Naive thymus-derived CD4-positive, alpha-beta T cell (primary cell): ENCODE measurements at regions not wholly inside any gene's neighbourhood (a gene's known extent, or its start where the extent isn't known, plus 50 kb on each side); places are given as distances from the start of the nearest gene placed in this dataset.
"Not testable (repeated sequence)": the region's sequence is repeated elsewhere in the genome, so short reads cannot be mapped to it uniquely, and the experiment has no call there.

ENCODE experiments used
- ATAC-seq: fragments of 150-1000 bp; cut with Tn5 transposase; 2 replicates; pipeline ENCODE4 v1.10.0; 2021; ENCODE audit warnings: mild to moderate bottlenecking, moderate library complexity
- CTCF ChIA-PET: fragments of 350-600 bp; sonication (Branson Sonifier 250); formaldehyde crosslinking; loops from one replicate; lab custom pipeline; 2021; ENCODE audit warnings: antibody characterized with exemption; lab: Charles Lee
- POLR2A ChIA-PET: fragments of 350-600 bp; sonication (Branson Sonifier 250); formaldehyde crosslinking; loops from one replicate; lab custom pipeline; 2021; ENCODE audit warnings: antibody characterized with exemption, inconsistent platforms; lab: Charles Lee
- DNase-seq, 9 donors: peaks; one replicate each; pipeline versions ENCODE4 v3.0.0 to v3.0.0-alpha.2; 2020 to 2022; ENCODE audit warnings: mixed read lengths in 1 of 9
- H3K27ac ChIP-seq: one replicate; pipeline ENCODE4 v1.7.0; 2013; ENCODE audit warnings: mild to moderate bottlenecking, low read depth, low read length, moderate library complexity
- H3K27me3 ChIP-seq, 2 donors: one replicate each; pipeline ENCODE4 v1.7.0; 2013; ENCODE audit warnings: low read length in 2 of 2, mild to moderate bottlenecking in 2 of 2, moderate library complexity in 2 of 2; ENCODE audit not compliant: control insufficient read depth in 2 of 2, insufficient read depth in 2 of 2
- H3K36me3 ChIP-seq, 3 experiments: 1 replicate in 2 of 3; 2 replicates in 1 of 3; pipeline ENCODE4 v1.7.0; 2013; ENCODE audit warnings: low read length in 3 of 3, mild to moderate bottlenecking in 3 of 3, moderate library complexity in 1 of 3; ENCODE audit not compliant: insufficient read depth in 3 of 3, control insufficient read depth in 2 of 3
- H3K4me1 ChIP-seq, 2 donors: one replicate each; pipeline ENCODE4 v1.7.0; 2013; ENCODE audit warnings: low read length in 2 of 2, mild to moderate bottlenecking in 2 of 2, moderate library complexity in 1 of 2; ENCODE audit not compliant: control insufficient read depth in 2 of 2, insufficient read depth in 2 of 2
- H3K4me3 ChIP-seq: 2 replicates; pipeline ENCODE4 v1.7.0; 2013; ENCODE audit warnings: mild to moderate bottlenecking, low read length
- H3K9me3 ChIP-seq, 3 experiments: 1 replicate in 2 of 3; 2 replicates in 1 of 3; pipeline ENCODE4 v1.7.0; 2013; ENCODE audit warnings: low read length in 3 of 3; ENCODE audit not compliant: control insufficient read depth in 2 of 3
- H3K27ac Mint-ChIP-seq, 9 donors: one replicate each; pipeline ENCODE4 v1.8.0; 2020 to 2022; ENCODE audit warnings: mixed read lengths in 9 of 9, mild to moderate bottlenecking in 8 of 9, moderate library complexity in 5 of 9, inconsistent platforms in 2 of 9
- H3K27me3 Mint-ChIP-seq, 5 donors: one replicate each; pipeline ENCODE4 v1.8.0; 2021 to 2022; ENCODE audit warnings: mixed read lengths in 5 of 5, mild to moderate bottlenecking in 1 of 5
- H3K36me3 Mint-ChIP-seq, 5 donors: one replicate each; pipeline ENCODE4 v1.8.0; 2020 to 2022; ENCODE audit warnings: mixed read lengths in 5 of 5, mild to moderate bottlenecking in 3 of 5, inconsistent platforms in 1 of 5
- H3K4me1 Mint-ChIP-seq, 7 donors: one replicate each; pipeline ENCODE4 v1.8.0; 2020 to 2022; ENCODE audit warnings: mixed read lengths in 7 of 7, mild to moderate bottlenecking in 3 of 7, inconsistent platforms in 1 of 7
- H3K4me3 Mint-ChIP-seq, 10 donors: one replicate each; pipeline ENCODE4 v1.8.0; 2020 to 2022; ENCODE audit warnings: mild to moderate bottlenecking in 10 of 10, mixed read lengths in 10 of 10, moderate library complexity in 6 of 10, inconsistent platforms in 2 of 10
- H3K9me3 Mint-ChIP-seq, 11 donors: one replicate each; pipeline ENCODE4 v1.8.0; 2020 to 2022; ENCODE audit warnings: mixed read lengths in 11 of 11, mild to moderate bottlenecking in 4 of 11, inconsistent platforms in 1 of 11, moderate library complexity in 1 of 11
- intact Hi-C, 2 donors: fragments of 100-400 bp; cut with micrococcal nuclease; formaldehyde crosslinking; loops; one replicate each; pipeline ENCODE4 v1.15.1; 2023

- DNase-seq: no peak
- Mint-ChIP-seq H3K27me3 (peaks cover 19 to 59% (median 44%) of the 10 kb centered on the region in 5 donors), H3K36me3 (peaks cover 0 to 6% (median 0%) of the 10 kb centered on the region in 5 donors), H3K27ac (peak overlapping the region in 1 of 9 donors; percentile 72), H3K4me1 (peaks cover 0 to 15% (median 0%) of the 10 kb centered on the region in 7 donors), H3K9me3 (peaks cover 8 to 36% (median 24%) of the 10 kb centered on the region in 11 donors), H3K4me3 (peak overlapping the region in 1 of 10 donors; percentile 62)
- no peaks in the 10 kb centered on the region for H3K4me1 ChIP-seq
- no peak overlapping the region for H3K27ac ChIP-seq
- H3K27me3 ChIP-seq: no peaks in the 10 kb centered on the region
- no peaks in the 10 kb centered on the region for H3K36me3 ChIP-seq
- ChIA-PET POLR2A (no interaction called here), CTCF (no interaction called here)
- peak; percentile 48 for ATAC-seq
- intact Hi-C loops: no loop called here
- H3K9me3 ChIP-seq: peaks cover 0 to 21% (median 0%) of the 10 kb centered on the region in 3 experiments
- H3K4me3 ChIP-seq: no peak overlapping the region
Measured at GRCh38 chr18:8526332-8526731, 82.9 kb upstream of the RAB12 start.

DNA sequence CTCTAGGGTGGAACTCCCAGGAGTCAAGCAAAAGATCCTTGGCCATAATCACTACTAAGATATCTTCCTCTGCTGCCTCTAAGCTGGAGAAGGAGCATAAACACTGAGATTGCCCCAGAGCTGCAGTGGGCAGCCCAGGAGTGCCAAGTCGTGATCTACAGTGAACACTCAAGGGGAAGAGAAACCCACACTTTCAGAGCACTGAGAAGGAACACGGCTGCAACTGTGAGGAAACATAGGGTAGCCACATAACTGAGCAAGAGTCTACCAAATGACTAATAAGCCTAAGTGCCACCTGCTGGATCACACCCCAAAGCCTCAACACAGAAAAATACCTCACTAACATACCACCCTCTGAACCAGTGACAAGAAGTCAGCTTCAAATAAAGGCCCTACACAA, 79.6 kb upstream of the RAB12 start:
- H3K27ac ChIP-seq: no peak overlapping the region
- H3K36me3 Mint-ChIP-seq: peaks cover 0 to 16% (median 3%) of the 10 kb centered on the region in 5 donors
- no peak overlapping the region for H3K4me3 ChIP-seq
- no peaks in the 10 kb centered on the region for H3K4me1 ChIP-seq
- no peak overlapping the region for H3K27ac Mint-ChIP-seq
- CTCF ChIA-PET: no interaction called here
- ATAC-seq (no peak), DNase-seq (no peak)
- peaks cover 19 to 63% (median 29%) of the 10 kb centered on the region in 11 donors for H3K9me3 Mint-ChIP-seq
- H3K36me3 ChIP-seq: no peaks in the 10 kb centered on the region
- peaks cover 0 to 15% (median 0%) of the 10 kb centered on the region in 7 donors for H3K4me1 Mint-ChIP-seq
- POLR2A ChIA-PET: no interaction called here
- intact Hi-C loops: no loop called here
- no peaks in the 10 kb centered on the region for H3K27me3 ChIP-seq
- peak overlapping the region in 1 of 10 donors; percentile 32 for H3K4me3 Mint-ChIP-seq
- H3K9me3 ChIP-seq: peaks cover 0 to 23% (median 0%) of the 10 kb centered on the region in 3 experiments
- H3K27me3 Mint-ChIP-seq: peaks cover 11 to 38% (median 30%) of the 10 kb centered on the region in 5 donors

DNA sequence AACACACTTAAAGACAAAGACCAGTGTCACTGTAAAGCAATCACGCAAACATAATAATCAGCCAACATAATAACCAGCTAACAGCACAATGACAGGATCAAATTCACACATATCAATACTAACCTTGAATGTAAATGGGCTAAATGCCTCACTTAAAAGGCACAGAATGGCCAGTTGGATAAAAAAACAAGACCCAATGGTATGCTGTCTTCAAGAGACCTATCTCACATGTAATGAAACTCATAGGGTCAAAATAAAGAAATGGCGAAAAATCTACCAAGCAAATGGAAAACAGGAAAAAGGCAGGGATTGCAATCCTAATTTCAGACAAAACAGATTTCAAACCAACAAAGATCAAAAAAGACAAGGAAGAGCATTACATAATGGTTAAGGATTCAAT, 78.2 kb upstream of the RAB12 start:
- peaks cover 7 to 24% (median 18%) of the 10 kb centered on the region in 5 donors for H3K27me3 Mint-ChIP-seq
- DNase-seq, H3K4me3 Mint-ChIP-seq, H3K27me3 ChIP-seq, CTCF ChIA-PET, H3K36me3 ChIP-seq, H3K4me3 ChIP-seq, intact Hi-C loops, ATAC-seq, POLR2A ChIA-PET, H3K27ac ChIP-seq, H3K27ac Mint-ChIP-seq, H3K4me1 Mint-ChIP-seq, H3K4me1 ChIP-seq: not testable (repeated sequence)
- peaks cover 0 to 23% (median 0%) of the 10 kb centered on the region in 3 experiments for H3K9me3 ChIP-seq
- H3K36me3 Mint-ChIP-seq: peaks cover 0 to 16% (median 3%) of the 10 kb centered on the region in 5 donors
- H3K9me3 Mint-ChIP-seq: peaks cover 20 to 64% (median 29%) of the 10 kb centered on the region in 11 donors

DNA sequence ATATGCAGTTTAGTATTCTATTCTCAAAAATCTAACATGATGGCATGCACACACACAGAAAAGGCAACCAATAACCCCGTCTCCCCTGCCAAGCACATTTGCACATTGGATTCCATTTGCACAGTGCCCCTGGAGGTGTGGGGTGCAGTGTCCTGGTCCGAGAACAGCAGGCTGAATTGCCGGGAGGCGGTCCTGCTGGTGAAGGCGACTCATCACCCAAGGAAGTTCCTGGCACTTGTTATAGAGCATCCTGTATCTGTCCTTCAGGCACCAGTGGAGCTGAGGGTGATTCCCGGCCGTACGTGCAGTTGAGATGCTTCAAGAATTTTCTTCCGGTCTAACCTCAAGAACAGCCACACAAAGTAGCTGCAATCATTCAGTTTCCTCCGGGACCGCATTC, 73.0 kb upstream of the RAB12 start:
- Histone ChIP-seq H3K27ac (no peak overlapping the region), H3K4me1 (no peaks in the 10 kb centered on the region), H3K36me3 (no peaks in the 10 kb centered on the region), H3K9me3 (peaks cover 0 to 2% (median 0%) of the 10 kb centered on the region in 3 experiments), H3K4me3 (no peak overlapping the region), H3K27me3 (no peaks in the 10 kb centered on the region)
- ChIA-PET POLR2A (no interaction called here), CTCF (no interaction called here)
- ATAC-seq: no peak
- Mint-ChIP-seq H3K27ac (no peak overlapping the region), H3K27me3 (peaks cover 0 to 5% (median 4%) of the 10 kb centered on the region in 5 donors), H3K9me3 (peaks cover 6 to 35% (median 13%) of the 10 kb centered on the region in 11 donors), H3K36me3 (peaks cover 0 to 10% (median 0%) of the 10 kb centered on the region in 5 donors), H3K4me3 (no peak overlapping the region), H3K4me1 (no peaks in the 10 kb centered on the region)
- intact Hi-C loops: no loop called here
- no peak for DNase-seq

GRCh38 chr18:8536922-8537321, 72.3 kb upstream of the RAB12 start:
- Mint-ChIP-seq H3K27me3 (peaks cover 0 to 5% (median 4%) of the 10 kb centered on the region in 5 donors), H3K9me3 (peaks cover 0 to 28% (median 9%) of the 10 kb centered on the region in 11 donors), H3K36me3 (peaks cover 0 to 5% (median 0%) of the 10 kb centered on the region in 5 donors), H3K4me1 (no peaks in the 10 kb centered on the region), H3K27ac (no peak overlapping the region), H3K4me3 (no peak overlapping the region)
- no peak for ATAC-seq
- Histone ChIP-seq H3K4me1 (no peaks in the 10 kb centered on the region), H3K27me3 (no peaks in the 10 kb centered on the region), H3K27ac (no peak overlapping the region), H3K4me3 (no peak overlapping the region), H3K9me3 (no peaks in the 10 kb centered on the region), H3K36me3 (no peaks in the 10 kb centered on the region)
- intact Hi-C loops: no loop called here
- no peak for DNase-seq
- CTCF ChIA-PET: no interaction called here
- POLR2A ChIA-PET: no interaction called here

DNA sequence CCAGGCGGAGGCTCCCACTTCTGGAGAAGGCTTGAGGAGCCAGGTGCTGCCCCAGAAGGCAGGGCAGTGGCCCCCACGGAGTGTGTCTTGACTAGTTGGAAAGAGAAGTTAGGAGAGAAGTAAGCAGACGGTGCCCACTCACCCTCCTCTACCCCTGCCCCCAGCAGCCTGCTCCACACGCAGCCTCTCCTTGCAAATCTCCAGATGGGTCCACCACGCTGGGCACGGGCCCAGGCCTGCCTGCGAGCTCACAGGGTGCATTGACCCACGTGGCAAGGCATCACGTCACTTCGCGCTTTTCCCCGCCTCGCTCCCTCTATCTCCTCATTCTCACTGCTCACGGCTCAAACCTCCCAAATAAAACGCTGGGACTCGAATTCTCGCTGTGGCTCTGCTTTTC, 71.8 kb upstream of the RAB12 start:
- DNase-seq: no peak
- POLR2A ChIA-PET: no interaction called here
- no peaks in the 10 kb centered on the region for H3K9me3 ChIP-seq
- no peaks in the 10 kb centered on the region for H3K36me3 ChIP-seq
- Mint-ChIP-seq H3K4me3 (no peak overlapping the region), H3K27me3 (peaks cover 0 to 5% (median 4%) of the 10 kb centered on the region in 5 donors), H3K9me3 (peaks cover 0 to 23% (median 4%) of the 10 kb centered on the region in 11 donors), H3K36me3 (peaks cover 0 to under 1% (median 0%) of the 10 kb centered on the region in 5 donors), H3K27ac (no peak overlapping the region), H3K4me1 (no peaks in the 10 kb centered on the region)
- ATAC-seq: no peak
- H3K4me1 ChIP-seq: no peaks in the 10 kb centered on the region
- H3K27ac ChIP-seq: no peak overlapping the region
- intact Hi-C loops: no loop called here
- CTCF ChIA-PET: no interaction called here
- no peak overlapping the region for H3K4me3 ChIP-seq
- no peaks in the 10 kb centered on the region for H3K27me3 ChIP-seq

- intact Hi-C loops: no loop called here
- Mint-ChIP-seq H3K4me3 (no peak overlapping the region), H3K36me3 (no peaks in the 10 kb centered on the region), H3K4me1 (no peaks in the 10 kb centered on the region), H3K27me3 (peaks cover 0 to 10% (median 4%) of the 10 kb centered on the region in 5 donors), H3K9me3 (peaks cover 0 to 8% (median under 1%) of the 10 kb centered on the region in 11 donors), H3K27ac (no peak overlapping the region)
- ChIA-PET CTCF (no interaction called here), POLR2A (no interaction called here)
- no peaks in the 10 kb centered on the region for H3K9me3 ChIP-seq
- no peaks in the 10 kb centered on the region for H3K27me3 ChIP-seq
- DNase-seq (no peak), ATAC-seq (no peak)
- no peak overlapping the region for H3K27ac ChIP-seq
- no peaks in the 10 kb centered on the region for H3K4me1 ChIP-seq
- H3K36me3 ChIP-seq: no peaks in the 10 kb centered on the region
- H3K4me3 ChIP-seq: no peak overlapping the region
Measured at GRCh38 chr18:8538935-8539334, 70.3 kb upstream of the RAB12 start.
